H1 (cell line): ENCODE measurements at regions not wholly inside any gene's neighbourhood (a gene's known extent, or its start where the extent isn't known, plus 50 kb on each side); places are given as distances from the start of the nearest gene placed in this dataset.

Experiments used
- CHD7 ChIP-seq: fragments of 300-600 bp; sonication (generic); IDR thresholded peaks from 2 replicates; pipeline ENCODE4 v1.7.1; 2012; ENCODE audit warnings: low read length, moderate library complexity, mild to moderate bottlenecking, inconsistent platforms; ENCODE audit not compliant: insufficient replicate concordance

GRCh38 chrX:39145859-39146258, 344.6 kb downstream of the MID1IP1 start (continued):
- TF ChIP-seq CHD7 = no peak
